ENCODE measurements at regions not wholly inside any gene's neighbourhood (a gene's known extent, or its start where the extent isn't known, plus 50 kb on each side); places are given as distances from the start of the nearest gene placed in this dataset.
A peak's percentile ranks its signal among the peaks of the same experiment; 100 is the strongest.
"Not testable (repeated sequence)": the region's sequence is repeated elsewhere in the genome, so short reads cannot be mapped to it uniquely, and the experiment has no call there.

DNA sequence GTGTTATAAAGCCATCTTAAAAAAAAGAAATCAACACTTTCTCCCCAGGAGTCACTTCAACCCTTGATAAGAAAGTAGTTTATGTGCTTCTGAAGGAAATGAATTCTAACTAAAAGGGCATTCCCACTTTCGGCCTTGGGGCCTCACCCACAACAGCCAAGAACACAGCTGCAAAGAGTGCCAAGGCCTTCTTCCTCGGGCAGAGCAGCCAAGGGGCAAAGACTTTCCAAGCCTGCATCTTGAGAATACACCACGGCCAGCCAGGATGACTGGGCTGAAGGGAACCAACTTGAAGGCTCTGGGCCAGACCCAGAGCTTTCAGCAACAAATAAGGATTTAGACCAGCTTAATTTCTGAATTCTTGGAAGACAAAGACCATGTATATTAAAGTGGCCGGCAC, 60.4 kb upstream of the FOXN3 start:
- no peak overlapping the region for H3K4me3 Mint-ChIP-seq
- peaks cover 17% of the 10 kb centered on the region for H3K36me3 Mint-ChIP-seq (ENCODE audit: low read depth)
- DNase-seq (no peak), ATAC-seq (no peak)
- H3K27ac Mint-ChIP-seq = no peak overlapping the region
- H3K4me1 Mint-ChIP-seq = peaks cover 27% of the 10 kb centered on the region
- H3K9me3 Mint-ChIP-seq = no peaks in the 10 kb centered on the region
- no peaks in the 10 kb centered on the region for H3K27me3 Mint-ChIP-seq

DNA sequence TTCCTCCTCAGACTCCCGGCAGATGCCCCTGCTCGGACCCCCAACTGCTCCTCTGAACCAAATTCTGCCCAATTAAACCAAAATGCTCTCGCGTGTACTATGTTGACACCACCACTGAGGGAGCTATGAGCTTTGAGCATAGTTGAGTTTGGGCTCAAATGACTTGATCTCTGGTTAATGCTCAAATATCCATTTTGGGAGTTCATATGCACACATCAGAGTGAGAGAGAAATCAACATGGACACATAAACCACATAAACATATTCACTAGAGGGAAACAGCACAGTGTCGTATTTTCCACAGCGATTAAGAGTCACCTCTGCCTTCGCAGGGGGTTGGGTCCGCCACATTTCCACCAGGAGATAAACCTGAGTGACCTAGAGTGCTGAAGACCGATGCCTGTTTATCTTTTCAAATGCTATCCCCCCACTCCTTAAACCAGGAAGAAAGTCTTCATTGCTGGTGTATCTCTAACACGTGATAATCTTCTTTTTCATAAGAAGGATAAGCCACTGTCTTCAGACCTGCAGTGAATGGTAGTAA, 59.4 kb upstream of the FOXN3 start:
- Mint-ChIP-seq H3K27me3 (no peaks in the 10 kb centered on the region), H3K4me1 (peaks cover 29% of the 10 kb centered on the region), H3K9me3 (no peaks in the 10 kb centered on the region), H3K27ac (no peak overlapping the region), H3K36me3 (ENCODE audit: low read depth) (peaks cover 19% of the 10 kb centered on the region), H3K4me3 (no peak overlapping the region)
- DNase-seq = no peak
- ATAC-seq = peak; percentile 43

DNA sequence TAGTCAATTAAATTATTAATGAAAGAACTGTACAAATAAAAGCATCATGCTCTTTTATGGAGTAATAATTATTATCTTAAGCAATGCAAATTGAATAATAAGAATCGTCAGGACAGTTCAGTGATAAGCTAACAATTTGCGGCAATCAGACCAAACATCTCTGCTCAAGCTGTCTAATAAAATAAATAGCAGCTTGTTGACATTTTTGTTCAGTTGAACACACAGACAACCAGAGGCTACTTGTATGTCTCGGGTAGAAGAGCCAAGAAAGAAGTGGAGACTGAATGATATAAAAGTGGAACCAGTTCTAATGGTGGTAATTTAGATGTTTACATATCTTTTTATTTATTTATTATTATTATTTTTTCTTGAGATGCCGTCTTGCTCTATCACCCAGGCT, 57.4 kb upstream of the FOXN3 start:
- Mint-ChIP-seq H3K27me3 (no peaks in the 10 kb centered on the region), H3K27ac (no peak overlapping the region), H3K4me1 (peaks cover 33% of the 10 kb centered on the region), H3K4me3 (no peak overlapping the region), H3K36me3 (ENCODE audit: low read depth) (peaks cover 16% of the 10 kb centered on the region), H3K9me3 (no peaks in the 10 kb centered on the region)
- ATAC-seq (no peak), DNase-seq (no peak)

DNA sequence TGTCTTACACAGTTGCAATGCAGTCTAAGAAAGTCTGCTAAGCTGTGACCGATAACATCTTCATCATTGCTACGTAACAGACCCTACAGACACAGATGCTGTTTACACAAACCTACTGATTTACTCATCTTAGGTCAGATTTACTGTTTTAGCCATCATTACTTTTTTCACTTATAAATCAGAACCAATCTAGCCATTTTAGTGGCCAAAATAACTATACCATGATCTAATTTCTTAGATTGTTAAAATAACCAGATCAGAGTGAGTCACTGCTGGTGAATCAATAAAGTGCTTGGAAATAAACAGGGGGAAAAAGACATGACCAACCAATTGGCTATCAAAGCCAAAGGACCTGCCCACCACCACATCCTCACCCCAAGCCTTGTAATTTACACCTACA, 57.0 kb upstream of the FOXN3 start:
- peaks cover 33% of the 10 kb centered on the region for H3K4me1 Mint-ChIP-seq
- no peaks in the 10 kb centered on the region for H3K9me3 Mint-ChIP-seq
- no peak overlapping the region for H3K4me3 Mint-ChIP-seq
- DNase-seq = no peak
- no peak for ATAC-seq
- peaks cover 13% of the 10 kb centered on the region for H3K36me3 Mint-ChIP-seq (ENCODE audit: low read depth)
- no peak overlapping the region for H3K27ac Mint-ChIP-seq
- H3K27me3 Mint-ChIP-seq = no peaks in the 10 kb centered on the region

DNA sequence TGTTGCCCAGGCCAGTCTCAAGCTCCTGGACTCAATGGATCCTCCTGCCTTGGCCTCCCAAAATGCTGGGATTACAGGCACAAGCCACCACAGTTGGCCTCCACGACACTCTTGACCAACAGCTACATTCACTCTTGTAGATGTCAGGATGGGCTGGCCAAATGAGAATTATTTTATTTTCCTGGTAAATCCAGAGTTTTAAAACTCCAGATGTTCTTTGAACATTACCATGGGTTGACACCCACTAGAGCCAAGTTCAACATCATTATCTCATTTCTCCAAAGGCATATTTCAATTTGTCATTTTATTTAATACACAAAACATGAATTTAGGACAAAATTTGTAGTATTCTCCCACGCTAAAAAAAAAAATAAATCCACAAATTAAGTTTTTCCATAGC, 56.5 kb upstream of the FOXN3 start:
- ATAC-seq (no peak), DNase-seq (no peak)
- H3K4me3 Mint-ChIP-seq = no peak overlapping the region
- H3K36me3 Mint-ChIP-seq (ENCODE audit: low read depth) = peaks cover 13% of the 10 kb centered on the region
- no peak overlapping the region for H3K27ac Mint-ChIP-seq
- H3K4me1 Mint-ChIP-seq = peaks cover 38% of the 10 kb centered on the region
- H3K9me3 Mint-ChIP-seq = no peaks in the 10 kb centered on the region
- no peaks in the 10 kb centered on the region for H3K27me3 Mint-ChIP-seq

DNA sequence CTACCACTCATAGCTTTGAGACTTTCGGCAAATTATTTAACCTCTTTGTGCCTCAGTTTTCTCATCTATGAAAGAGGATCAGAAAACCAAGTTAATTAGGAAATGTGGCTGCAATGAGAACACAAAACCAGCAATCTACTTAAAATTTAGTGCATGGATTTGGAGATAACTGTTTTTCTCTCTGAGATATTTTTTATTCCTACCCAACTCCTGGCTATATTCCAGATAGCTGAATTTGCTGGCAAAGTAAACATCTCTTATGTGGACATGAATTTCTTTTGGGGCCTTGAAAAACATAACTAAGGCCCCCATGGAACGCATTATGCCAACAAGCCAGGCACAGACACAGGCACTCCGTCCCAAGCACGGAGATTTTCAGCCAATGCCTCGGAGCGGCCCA, 53.4 kb upstream of the FOXN3 start:
- ATAC-seq (no peak), DNase-seq (no peak)
- Mint-ChIP-seq H3K4me1 (peaks cover 43% of the 10 kb centered on the region), H3K36me3 (ENCODE audit: low read depth) (peaks cover 18% of the 10 kb centered on the region), H3K27ac (no peak overlapping the region), H3K27me3 (no peaks in the 10 kb centered on the region), H3K9me3 (peaks cover 6% of the 10 kb centered on the region), H3K4me3 (no peak overlapping the region)

DNA sequence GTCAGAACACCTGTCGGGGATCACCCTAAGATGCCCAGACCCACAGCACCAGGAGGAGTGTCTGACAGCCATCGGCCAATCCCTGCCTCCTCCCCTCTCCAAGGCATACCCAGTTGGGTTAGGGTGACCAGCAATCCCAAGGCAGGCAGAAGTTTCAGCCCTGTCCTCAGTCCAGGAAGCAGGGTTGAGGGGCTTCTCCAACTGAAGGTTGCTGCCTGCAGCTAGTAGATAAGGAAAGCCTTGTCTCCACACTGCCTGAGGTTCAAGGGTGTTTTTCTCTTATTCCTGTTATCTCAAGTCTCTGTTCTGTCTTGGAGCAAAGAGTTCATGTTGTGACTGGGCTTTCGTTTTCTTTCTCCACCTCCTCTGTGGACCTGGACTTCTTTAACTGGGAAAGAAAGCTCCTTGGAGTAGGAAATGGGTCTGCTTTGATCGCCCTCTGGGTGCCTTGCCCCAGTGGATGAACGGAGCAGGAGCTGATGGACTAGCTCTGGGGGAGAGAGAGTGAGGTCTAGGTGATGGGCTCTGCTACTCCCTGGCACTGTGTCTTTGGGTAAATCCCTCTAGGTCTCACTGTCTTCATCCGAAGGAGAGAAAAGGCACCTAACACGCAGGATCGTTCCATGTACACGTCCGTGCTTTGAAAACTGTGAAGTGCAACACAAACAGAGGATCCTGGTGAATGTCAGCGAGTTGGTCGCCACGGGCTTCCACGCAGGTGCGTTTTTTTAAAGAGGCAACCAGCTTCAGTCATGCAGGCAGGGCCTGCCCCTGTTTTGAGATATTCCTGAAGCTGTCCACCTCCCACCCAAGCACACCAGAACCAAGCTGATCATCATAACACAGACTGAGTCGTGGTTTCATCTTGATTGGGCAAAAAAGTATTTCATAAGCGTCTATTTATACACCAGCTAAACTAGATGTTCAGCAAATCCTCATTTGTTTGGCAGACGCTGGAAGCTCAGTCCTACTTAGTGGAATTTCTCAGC, 52.5 kb upstream of the FOXN3 start:
- H3K4me3 Mint-ChIP-seq = no peak overlapping the region
- no peak overlapping the region for H3K27ac Mint-ChIP-seq

DNA sequence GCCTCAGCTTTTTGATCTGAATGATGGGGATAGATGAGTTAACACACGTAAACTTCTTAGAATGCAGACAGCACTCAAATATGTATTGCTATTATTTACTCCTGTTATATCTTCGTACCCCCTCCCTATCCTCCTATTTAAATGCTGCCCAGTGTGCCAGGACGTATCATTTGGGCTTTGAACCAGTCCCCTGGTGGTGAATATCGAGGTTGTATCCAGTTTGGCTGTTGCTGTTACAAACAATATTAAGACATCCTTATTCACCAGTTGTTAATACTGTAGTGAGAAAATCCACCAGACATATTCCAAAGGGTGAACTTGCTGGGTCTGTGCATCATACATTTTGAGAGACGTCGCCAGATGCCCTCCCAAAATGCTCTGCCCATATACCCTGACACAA, 51.5 kb upstream of the FOXN3 start:
- Mint-ChIP-seq H3K27ac (no peak overlapping the region), H3K9me3 (peaks cover 6% of the 10 kb centered on the region), H3K4me3 (no peak overlapping the region), H3K36me3 (ENCODE audit: low read depth) (peaks cover 13% of the 10 kb centered on the region), H3K4me1 (peaks cover 47% of the 10 kb centered on the region), H3K27me3 (no peaks in the 10 kb centered on the region)
- DNase-seq (no peak), ATAC-seq (no peak)

More for the DNA sequence above, 52.5 kb upstream of the FOXN3 start:
- DNase-seq (no peak), ATAC-seq (no peak)
- peaks cover 6% of the 10 kb centered on the region for H3K9me3 Mint-ChIP-seq
- peaks cover 45% of the 10 kb centered on the region for H3K4me1 Mint-ChIP-seq
- H3K27me3 Mint-ChIP-seq = no peaks in the 10 kb centered on the region
- peaks cover 18% of the 10 kb centered on the region for H3K36me3 Mint-ChIP-seq (ENCODE audit: low read depth)

DNA sequence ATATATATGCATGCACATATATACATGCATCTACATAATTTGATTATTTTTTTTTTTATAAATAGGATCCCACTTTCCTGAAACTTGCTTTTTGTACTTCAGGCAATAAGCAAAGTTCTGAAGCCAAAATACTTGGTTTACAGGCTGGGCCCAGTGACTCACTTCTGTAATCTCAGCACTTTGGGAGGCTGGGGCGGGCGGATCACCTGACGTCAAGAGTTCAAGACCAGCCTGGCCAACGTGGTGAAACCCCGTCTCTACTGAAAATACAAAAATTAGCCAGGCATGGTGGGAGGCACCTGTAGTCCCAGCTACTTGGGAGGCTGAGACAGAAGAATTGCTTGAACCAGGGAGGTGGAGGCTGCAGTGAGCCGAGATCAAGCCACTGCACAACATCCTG, 51.0 kb upstream of the FOXN3 start:
- H3K4me1 Mint-ChIP-seq = peaks cover 47% of the 10 kb centered on the region
- not testable (repeated sequence) for H3K9me3 Mint-ChIP-seq

DNA sequence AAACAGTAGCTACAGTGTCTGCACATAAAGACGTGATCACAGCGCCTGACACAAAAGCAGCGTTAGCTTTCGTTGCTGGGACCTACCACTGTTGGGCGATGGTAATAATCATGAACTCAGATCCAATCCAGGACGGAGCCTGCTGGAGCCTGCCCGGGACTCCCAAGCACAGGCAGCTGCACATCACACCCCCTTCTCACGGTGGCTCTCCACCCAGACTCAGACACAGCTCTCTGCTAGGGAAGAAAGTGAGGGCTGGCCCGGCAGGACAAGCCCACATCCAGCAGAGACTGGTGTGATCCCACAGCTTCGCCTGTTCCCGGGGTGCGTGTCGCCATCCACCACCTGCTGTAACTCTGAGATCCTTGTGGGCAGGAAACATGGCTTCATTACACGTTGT, 49.9 kb upstream of the FOXN3 start:
- peaks cover 9% of the 10 kb centered on the region for H3K36me3 Mint-ChIP-seq (ENCODE audit: low read depth)
- H3K4me1 Mint-ChIP-seq = peaks cover 47% of the 10 kb centered on the region
- H3K4me3 Mint-ChIP-seq = no peak overlapping the region
- H3K27ac Mint-ChIP-seq = peak overlapping the region; percentile 71
- no peak for DNase-seq
- H3K9me3 Mint-ChIP-seq = peaks cover 6% of the 10 kb centered on the region
- no peak for ATAC-seq
- no peaks in the 10 kb centered on the region for H3K27me3 Mint-ChIP-seq

More for the DNA sequence above, 51.0 kb upstream of the FOXN3 start:
- ATAC-seq; H3K4me3 Mint-ChIP-seq; H3K27me3 Mint-ChIP-seq; H3K36me3 Mint-ChIP-seq (ENCODE audit: low read depth); DNase-seq; H3K27ac Mint-ChIP-seq: not testable (repeated sequence)

Measured in activated naive CD8-positive, alpha-beta T cell treated with anti-CD3 and anti-CD28 coated beads, Interleukin-2, amount 50 U/mL, for 24 hours (primary cell).